Endothelial cell of umbilical vein (primary cell): ENCODE measurements at regions not wholly inside any gene's neighbourhood (a gene's known extent, or its start where the extent isn't known, plus 50 kb on each side); places are given as distances from the start of the nearest gene placed in this dataset.

Source experiments
- BruUV-seq: library from RNA; stranded (reverse); fragments of 400-500 nt; replicated peaks from 2 replicates; lab custom pipeline; 2021; lab: Mats Ljungman, UMichigan
- CTCF ChIA-PET: fragments of 300-600, 350-600 bp; sonication (Branson Sonifier 250); formaldehyde crosslinking; loops from one replicate; lab custom pipeline; 2021; ENCODE audit warnings: antibody characterized with exemption, inconsistent platforms; lab: Charles Lee
- POLR2A ChIA-PET: fragments of 300-600, 350-600 bp; sonication (Branson Sonifier 250); formaldehyde crosslinking; loops from one replicate; lab custom pipeline; 2021; ENCODE audit warnings: antibody characterized with exemption, inconsistent platforms; lab: Charles Lee
- DNase-seq: peaks from one replicate; pipeline ENCODE4 v3.0.0-alpha.2; 2011; ENCODE audit warnings: low read depth, low spot score
- FAIRE-seq: peaks from 2 replicates; lab custom pipeline; 2011; peaks lifted over from hg19 to GRCh38; lab: Jason Lieb, UNC
- H2AFZ ChIP-seq: 2 replicates; pipeline ENCODE4 v1.6.0; 2012; ENCODE audit warnings: low read depth, low read length, control low read depth, inconsistent platforms
- H3K27ac ChIP-seq: 2 replicates; pipeline ENCODE4 v1.5.1; 2011; ENCODE audit warnings: low read depth, mild to moderate bottlenecking, control low read depth, low read length, moderate library complexity; ENCODE audit not compliant: insufficient read depth
- H3K27me3 ChIP-seq, 2 experiments: 2 replicates each; pipeline versions ENCODE4 v1.6.0 to v1.6.1; 2011; ENCODE audit warnings: low read length in 2 of 2, mixed read lengths in 1 of 2; ENCODE audit not compliant: control insufficient read depth in 2 of 2, insufficient read depth in 2 of 2
- H3K36me3 ChIP-seq, 2 experiments: 2 replicates in 1 of 2; 3 replicates in 1 of 2; pipeline ENCODE4 v1.5.1; 2011; ENCODE audit warnings: low read length in 2 of 2, mild to moderate bottlenecking in 1 of 2, moderate library complexity in 1 of 2; ENCODE audit not compliant: control insufficient read depth in 2 of 2, insufficient read depth in 2 of 2; ENCODE audit errors: extremely low read depth in 1 of 2
- H3K4me1 ChIP-seq: 3 replicates; pipeline ENCODE4 v1.5.1; 2011; ENCODE audit warnings: mild to moderate bottlenecking, low read length; ENCODE audit not compliant: control insufficient read depth, insufficient read depth; ENCODE audit errors: extremely low read depth
- H3K4me2 ChIP-seq: 2 replicates; pipeline ENCODE4 v1.6.1; 2011; ENCODE audit warnings: low read length, control low read depth, mixed read lengths; ENCODE audit not compliant: insufficient read depth
- H3K4me3 ChIP-seq, 3 experiments: fragments of 200-600 bp in 1 of 3; sonication (generic), shearing (Covaris generic) in 1 of 3; replicated peaks in 1 of 3; 2 replicates each; pipeline ENCODE4 v1.5.1; 2011 to 2016; ENCODE audit warnings: control low read depth in 3 of 3, low read length in 3 of 3, mild to moderate bottlenecking in 2 of 3, inconsistent platforms in 1 of 3, low read depth in 1 of 3, moderate library complexity in 1 of 3; ENCODE audit not compliant: insufficient read depth in 1 of 3
- H3K79me2 ChIP-seq: 2 replicates; pipeline ENCODE4 v1.6.0; 2012; ENCODE audit warnings: low read length, inconsistent platforms; ENCODE audit not compliant: control insufficient read depth, insufficient read depth
- H3K9ac ChIP-seq: replicated peaks from 2 replicates; pipeline ENCODE3; 2011; ENCODE audit warnings: low read length, control low read depth; ENCODE audit not compliant: insufficient read depth; ENCODE audit errors: extremely low read depth
- H3K9me1 ChIP-seq: replicated peaks from 3 replicates; pipeline ENCODE4 v1.6.0; 2011; ENCODE audit warnings: mild to moderate bottlenecking, low read length; ENCODE audit not compliant: control insufficient read depth, insufficient read depth; ENCODE audit errors: extremely low read depth
- H3K9me3 ChIP-seq: replicated peaks from 2 replicates; pipeline ENCODE4 v1.5.1; 2012; ENCODE audit warnings: low read length, inconsistent platforms; ENCODE audit not compliant: control insufficient read depth, insufficient read depth
- H4K20me1 ChIP-seq: replicated peaks from 2 replicates; pipeline ENCODE3; 2011; ENCODE audit warnings: mild to moderate bottlenecking, low read length; ENCODE audit not compliant: control insufficient read depth, insufficient read depth; ENCODE audit errors: extremely low read depth
- CTCF ChIP-seq, 2 donors: IDR thresholded peaks; 1 replicate in 1 of 2; 2 replicates in 1 of 2; pipeline ENCODE4 v1.5.1; 2011; ENCODE audit warnings: low read length in 2 of 2, mild to moderate bottlenecking in 2 of 2, moderate library complexity in 2 of 2, control low read depth in 1 of 2, inconsistent platforms in 1 of 2, low read depth in 1 of 2; ENCODE audit not compliant: insufficient read depth in 1 of 2; ENCODE audit errors: extremely low read depth in 1 of 2
- EZH2 ChIP-seq: IDR thresholded peaks from 2 replicates; pipeline ENCODE4 v1.6.1; 2012; ENCODE audit warnings: borderline replicate concordance, low read depth, mild to moderate bottlenecking, moderate library complexity, low read length, inconsistent platforms; ENCODE audit not compliant: severe bottlenecking
- FOS ChIP-seq: IDR thresholded peaks from 2 replicates; pipeline ENCODE4 v1.6.1; 2011; ENCODE audit warnings: mild to moderate bottlenecking, low read length, moderate library complexity, borderline replicate concordance; ENCODE audit not compliant: insufficient read depth
- GATA2 ChIP-seq: IDR thresholded peaks from 2 replicates; pipeline ENCODE4 v1.7.0; 2011; ENCODE audit warnings: low read depth, mild to moderate bottlenecking, moderate library complexity, mixed read lengths, low read length; ENCODE audit not compliant: insufficient read length, insufficient read depth
- JUN ChIP-seq: IDR thresholded peaks from 2 replicates; pipeline ENCODE4 v1.6.1; 2011; ENCODE audit warnings: borderline replicate concordance, low read depth; ENCODE audit not compliant: insufficient read length, insufficient read depth
- MYC ChIP-seq: IDR thresholded peaks from one replicate; pipeline ENCODE4 v1.6.1; 2011; ENCODE audit warnings: mild to moderate bottlenecking, low read depth, low read length
- POLR2A ChIP-seq: IDR thresholded peaks from 2 replicates; pipeline ENCODE4 v1.6.1; 2012; ENCODE audit warnings: low read depth, mild to moderate bottlenecking, control low read depth, low read length
- POLR2AphosphoS5 ChIP-seq: IDR thresholded peaks from 2 replicates; pipeline ENCODE4 v1.6.1; 2012; ENCODE audit warnings: low read depth, mild to moderate bottlenecking, control low read depth, low read length, moderate library complexity; ENCODE audit not compliant: insufficient read depth
- dilution Hi-C: fragments of 300-500 bp; cut with MboI; formaldehyde crosslinking; loops from one replicate; pipeline ENCODE4 v1.15.0; 2019; ENCODE audit warnings: low sequenced_read_pairs; ENCODE audit not compliant: extremely low pct_ligation_motif_present
- intact Hi-C: fragments of 100-400 bp; cut with micrococcal nuclease; formaldehyde crosslinking; loops from one replicate; pipeline ENCODE4 v1.10.0; 2022
- TF ChIP-seq, protein P1 (sequence below): IDR thresholded peaks from 2 replicates; pipeline ENCODE4 v1.6.1; 2011; ENCODE audit not compliant: insufficient read depth, insufficient read length

DNA sequence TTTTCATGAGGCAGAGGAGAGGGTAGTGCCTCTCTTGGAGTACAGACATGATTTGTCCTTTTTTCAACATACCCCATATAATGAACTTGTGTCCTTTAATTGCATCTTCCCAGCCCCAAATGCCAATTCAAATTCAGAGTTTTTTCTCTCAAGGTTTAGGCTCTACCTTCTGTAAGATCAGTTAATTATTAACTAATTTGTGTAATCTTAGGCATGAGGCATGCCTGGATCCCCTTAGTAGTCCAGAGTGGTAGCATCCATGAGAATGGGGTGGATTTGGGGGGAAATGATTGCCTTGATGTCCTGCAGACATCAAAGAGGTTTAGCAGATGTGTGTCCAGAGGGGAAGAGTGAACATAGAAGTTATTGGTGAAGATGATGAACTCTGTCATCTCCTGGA is 533.3 kb downstream of the LRRC70 start:
- DNase-seq (no peak), FAIRE-seq (no peak)
- no peaks in the 10 kb centered on the region for H3K79me2 ChIP-seq
- H4K20me1 ChIP-seq: no peaks in the 10 kb centered on the region
- dilution Hi-C loops: no loop called here
- no peaks in the 10 kb centered on the region for H3K36me3 ChIP-seq
- H3K27ac ChIP-seq: no peak overlapping the region
- no peaks in the 10 kb centered on the region for H3K9me1 ChIP-seq
- no TSS peak for BruUV-seq
- H3K4me3 ChIP-seq: no peak overlapping the region
- no peak overlapping the region for H2AFZ ChIP-seq
- intact Hi-C loops: no loop called here
- H3K4me2 ChIP-seq: no peak overlapping the region
- H3K9ac ChIP-seq: no peak overlapping the region
- no peaks in the 10 kb centered on the region for H3K27me3 ChIP-seq
- TF ChIP-seq POLR2A (no peak), EZH2 (no peak), FOS (no peak), GATA2 (no peak), POLR2AphosphoS5 (no peak), MYC (no peak), CTCF (IDR thresholded peaks at IDR 0.05; ENCODE audit: extremely low read depth in 1 of 2, insufficient read depth in 1 of 2, low read depth in 1 of 2, low read length in 2 of 2) (no peak), JUN (no peak)
- TF ChIP-seq, protein P1, sequence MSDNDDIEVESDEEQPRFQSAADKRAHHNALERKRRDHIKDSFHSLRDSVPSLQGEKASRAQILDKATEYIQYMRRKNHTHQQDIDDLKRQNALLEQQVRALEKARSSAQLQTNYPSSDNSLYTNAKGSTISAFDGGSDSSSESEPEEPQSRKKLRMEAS: no peak
- no peaks in the 10 kb centered on the region for H3K4me1 ChIP-seq
- POLR2A ChIA-PET: no interaction called here
- CTCF ChIA-PET: no interaction called here
- H3K9me3 ChIP-seq: no peaks in the 10 kb centered on the region
